A673 (cell line): ENCODE measurements at regions not wholly inside any gene's neighbourhood (a gene's known extent, or its start where the extent isn't known, plus 50 kb on each side); places are given as distances from the start of the nearest gene placed in this dataset.

ENCODE experiments used
- BruUV-seq: library from RNA; stranded (reverse); fragments of 400-500 nt; replicated peaks from 2 replicates; lab custom pipeline; 2021; lab: Mats Ljungman, UMichigan
- CTCF ChIA-PET: fragments of 300-600 bp; sonication (Branson Sonifier 250); formaldehyde crosslinking; loops from one replicate; lab custom pipeline; 2022; ENCODE audit warnings: antibody characterized with exemption; lab: Charles Lee
- POLR2A ChIA-PET: fragments of 300-600 bp; sonication (Branson Sonifier 250); formaldehyde crosslinking; loops from one replicate; lab custom pipeline; 2022; ENCODE audit warnings: antibody characterized with exemption; ENCODE audit not compliant: low non-redundant PET; lab: Charles Lee
- DNase-seq: peaks from one replicate; pipeline ENCODE4 v3.0.0-alpha.2; 2015; ENCODE audit warnings: low spot score
- H3K27ac ChIP-seq: fragments of 200-600 bp; sonication (generic); 2 replicates; pipeline ENCODE4 v1.5.1; 2016; ENCODE audit warnings: mixed run types, low read depth, mild to moderate bottlenecking, mixed read lengths, antibody characterized with exemption, low read length; ENCODE audit not compliant: poor library complexity, severe bottlenecking
- H3K27me3 ChIP-seq: fragments of 200-600 bp; sonication (generic); replicated peaks from 2 replicates; pipeline ENCODE4 v1.6.1; 2017; ENCODE audit warnings: mixed run types, low read depth, mild to moderate bottlenecking, mixed read lengths, antibody characterized with exemption, low read length; ENCODE audit not compliant: insufficient read depth, poor library complexity
- H3K36me3 ChIP-seq: fragments of 200-600 bp; sonication (generic); 2 replicates; pipeline ENCODE4 v1.6.1; 2016; ENCODE audit warnings: mixed run types, mild to moderate bottlenecking, mixed read lengths, antibody characterized with exemption, low read length; ENCODE audit not compliant: insufficient read depth, poor library complexity, severe bottlenecking
- H3K4me1 ChIP-seq: fragments of 200-600 bp; sonication (generic); 2 replicates; pipeline ENCODE4 v1.6.1; 2017; ENCODE audit warnings: mixed run types, mild to moderate bottlenecking, mixed read lengths, antibody characterized with exemption, low read length; ENCODE audit not compliant: insufficient read depth, poor library complexity, severe bottlenecking
- H3K4me3 ChIP-seq: fragments of 200-600 bp; sonication (generic); 2 replicates; pipeline ENCODE4 v1.5.1; 2016; ENCODE audit warnings: low read depth, mixed run types, mild to moderate bottlenecking, mixed read lengths, low read length; ENCODE audit not compliant: poor library complexity, severe bottlenecking
- H3K9me3 ChIP-seq: fragments of 200-600 bp; sonication (generic); 2 replicates; pipeline ENCODE4 v1.6.1; 2016; ENCODE audit warnings: mixed run types, low read depth, mild to moderate bottlenecking, mixed read lengths, antibody characterized with exemption, low read length; ENCODE audit not compliant: poor library complexity, severe bottlenecking
- EZH2 ChIP-seq: fragments of 200-600 bp; sonication (generic); IDR thresholded peaks from 2 replicates; pipeline ENCODE4 v1.6.1; 2017; ENCODE audit warnings: borderline replicate concordance, low read depth, mild to moderate bottlenecking, mixed read lengths, antibody characterized with exemption, low read length; ENCODE audit not compliant: poor library complexity, severe bottlenecking
- intact Hi-C: fragments of 100-400 bp; cut with micrococcal nuclease; formaldehyde crosslinking; loops from one replicate; pipeline ENCODE4 v1.10.0; 2022; ENCODE audit not compliant: unreplicated experiment
- TF ChIP-seq, protein P1 (sequence below): fragments of 300-800, 200-600 bp; sonication (generic); conservative IDR thresholded peaks from 2 replicates; pipeline ENCODE4 v1.5.1; 2017; ENCODE audit warnings: low read depth, mild to moderate bottlenecking, antibody characterized with exemption, low read length, moderate library complexity, mixed read lengths

DNA sequence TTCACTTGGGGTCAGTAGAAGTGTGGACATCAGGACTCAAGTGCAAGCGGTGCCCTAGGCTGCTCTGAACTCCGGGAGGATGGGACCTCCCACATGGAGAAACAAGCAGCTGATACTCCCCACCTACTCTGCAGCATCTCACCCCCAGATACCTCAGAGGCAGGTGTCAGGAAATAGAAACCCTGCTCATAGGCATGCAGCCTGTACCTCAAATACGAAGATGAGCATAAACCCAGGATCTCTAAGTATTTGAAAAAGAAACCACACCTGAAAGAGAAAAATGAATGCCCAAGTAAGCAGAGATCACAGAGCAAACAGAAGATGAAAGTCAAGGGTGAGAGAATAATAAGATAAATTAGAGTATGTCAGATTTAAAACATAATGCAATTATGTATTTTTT is 75.6 kb upstream of the WSCD2 start:
- Histone ChIP-seq H3K9me3 (no peaks in the 10 kb centered on the region), H3K36me3 (no peaks in the 10 kb centered on the region), H3K27me3 (peaks cover 26% of the 10 kb centered on the region), H3K27ac (no peak overlapping the region), H3K4me3 (no peak overlapping the region), H3K4me1 (no peaks in the 10 kb centered on the region)
- intact Hi-C loops: no loop called here
- no peak for DNase-seq
- ChIA-PET POLR2A (no interaction called here), CTCF (no interaction called here)
- BruUV-seq: no TSS peak
- TF ChIP-seq, protein P1, sequence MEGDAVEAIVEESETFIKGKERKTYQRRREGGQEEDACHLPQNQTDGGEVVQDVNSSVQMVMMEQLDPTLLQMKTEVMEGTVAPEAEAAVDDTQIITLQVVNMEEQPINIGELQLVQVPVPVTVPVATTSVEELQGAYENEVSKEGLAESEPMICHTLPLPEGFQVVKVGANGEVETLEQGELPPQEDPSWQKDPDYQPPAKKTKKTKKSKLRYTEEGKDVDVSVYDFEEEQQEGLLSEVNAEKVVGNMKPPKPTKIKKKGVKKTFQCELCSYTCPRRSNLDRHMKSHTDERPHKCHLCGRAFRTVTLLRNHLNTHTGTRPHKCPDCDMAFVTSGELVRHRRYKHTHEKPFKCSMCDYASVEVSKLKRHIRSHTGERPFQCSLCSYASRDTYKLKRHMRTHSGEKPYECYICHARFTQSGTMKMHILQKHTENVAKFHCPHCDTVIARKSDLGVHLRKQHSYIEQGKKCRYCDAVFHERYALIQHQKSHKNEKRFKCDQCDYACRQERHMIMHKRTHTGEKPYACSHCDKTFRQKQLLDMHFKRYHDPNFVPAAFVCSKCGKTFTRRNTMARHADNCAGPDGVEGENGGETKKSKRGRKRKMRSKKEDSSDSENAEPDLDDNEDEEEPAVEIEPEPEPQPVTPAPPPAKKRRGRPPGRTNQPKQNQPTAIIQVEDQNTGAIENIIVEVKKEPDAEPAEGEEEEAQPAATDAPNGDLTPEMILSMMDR: no peak
- no peak for TF ChIP-seq EZH2

DNA sequence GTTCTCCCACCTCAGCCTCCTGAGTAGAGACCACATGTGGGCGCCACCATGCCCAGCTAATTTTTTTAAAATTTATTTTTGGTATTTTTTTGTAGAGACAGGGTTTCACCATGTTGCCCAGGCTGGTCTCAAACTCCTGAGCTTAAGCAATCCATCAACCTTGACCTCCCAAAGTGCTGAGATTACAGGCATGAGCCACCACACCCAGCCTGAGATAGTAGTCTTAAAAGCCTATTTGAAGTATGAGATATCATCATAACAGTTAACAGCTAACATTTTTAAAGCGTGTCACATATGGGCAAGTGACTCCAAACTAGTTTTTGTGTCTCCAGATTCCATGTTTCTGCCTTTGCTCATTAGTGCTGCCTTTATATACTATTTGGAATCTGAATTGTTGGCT is 74.6 kb upstream of the WSCD2 start:
- BruUV-seq: no TSS peak
- POLR2A ChIA-PET: no interaction called here
- intact Hi-C loops: no loop called here

GRCh38 chr12:108055141-108055540 is 73.9 kb upstream of the WSCD2 start:
- Histone ChIP-seq H3K4me1 (no peaks in the 10 kb centered on the region), H3K9me3 (no peaks in the 10 kb centered on the region), H3K4me3 (no peak overlapping the region), H3K27me3 (peaks cover 26% of the 10 kb centered on the region), H3K27ac (no peak overlapping the region), H3K36me3 (no peaks in the 10 kb centered on the region)
- no peak for DNase-seq
- no TSS peak for BruUV-seq
- no peak for TF ChIP-seq EZH2
- TF ChIP-seq, protein P1: no peak
- ChIA-PET POLR2A (no interaction called here), CTCF (no interaction called here)
- intact Hi-C loops: no loop called here

More for the DNA sequence above, 74.6 kb upstream of the WSCD2 start:
- no peaks in the 10 kb centered on the region for H3K9me3 ChIP-seq
- no peak for TF ChIP-seq EZH2
- TF ChIP-seq, protein P1: no peak
- no peaks in the 10 kb centered on the region for H3K36me3 ChIP-seq
- no peak overlapping the region for H3K4me3 ChIP-seq
- peaks cover 26% of the 10 kb centered on the region for H3K27me3 ChIP-seq
- no peaks in the 10 kb centered on the region for H3K4me1 ChIP-seq
- CTCF ChIA-PET: no interaction called here
- DNase-seq: no peak
- H3K27ac ChIP-seq: no peak overlapping the region
